HFFc6 (cell line): ENCODE measurements at regions not wholly inside any gene's neighbourhood (a gene's known extent, or its start where the extent isn't known, plus 50 kb on each side); places are given as distances from the start of the nearest gene placed in this dataset.

Experiments used
- DNase-seq: peaks from one replicate; pipeline ENCODE4 v3.0.0-alpha.2; 2018
- H3K27ac Mint-ChIP-seq: 2 replicates; pipeline ENCODE4 v1.8.0; 2020; ENCODE audit warnings: mild to moderate bottlenecking, mixed read lengths
- H3K27me3 Mint-ChIP-seq: 2 replicates; pipeline ENCODE4 v1.8.0; 2021; ENCODE audit warnings: mild to moderate bottlenecking, moderate library complexity, mixed read lengths; ENCODE audit not compliant: insufficient read depth
- H3K36me3 Mint-ChIP-seq: 2 replicates; pipeline ENCODE4 v1.8.0; 2021; ENCODE audit warnings: low read depth, mixed read lengths
- H3K4me1 Mint-ChIP-seq: 2 replicates; pipeline ENCODE4 v1.8.0; 2020; ENCODE audit warnings: low read depth, mixed read lengths
- H3K4me3 Mint-ChIP-seq: 2 replicates; pipeline ENCODE4 v1.8.0; 2020; ENCODE audit warnings: mild to moderate bottlenecking, moderate library complexity, mixed read lengths
- H3K9me3 Mint-ChIP-seq: 2 replicates; pipeline ENCODE4 v1.8.0; 2020; ENCODE audit warnings: mild to moderate bottlenecking, mixed read lengths
- CTCF ChIP-seq: fragments of 200-600 bp; sonication (generic); IDR thresholded peaks from 2 replicates; pipeline ENCODE4 v1.5.0; 2021; ENCODE audit warnings: antibody characterized with exemption, mild to moderate bottlenecking

DNA sequence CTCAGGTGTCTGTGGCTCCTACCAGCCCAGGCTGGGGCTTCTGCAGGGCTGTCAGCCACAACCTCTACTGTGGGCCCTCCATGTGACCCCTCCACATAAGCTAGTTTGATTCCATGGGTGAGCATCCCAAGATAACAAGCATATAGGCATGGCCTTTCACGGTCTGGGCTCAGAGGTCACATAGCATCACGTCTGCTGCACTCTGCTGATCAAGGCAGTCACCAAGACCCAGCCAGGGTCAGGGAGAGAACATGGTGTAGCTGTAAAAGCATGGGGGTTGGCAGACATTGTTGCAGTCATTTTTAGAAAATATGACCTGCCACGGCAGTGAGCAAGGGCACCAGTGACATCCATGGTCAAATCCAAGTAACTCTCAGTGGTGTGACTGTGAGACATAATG, 698.8 kb downstream of the UQCRFS1 start:
- Mint-ChIP-seq H3K4me3 (no peak overlapping the region), H3K27me3 (peaks cover 1% of the 10 kb centered on the region), H3K4me1 (no peaks in the 10 kb centered on the region), H3K36me3 (no peaks in the 10 kb centered on the region), H3K27ac (no peak overlapping the region), H3K9me3 (peaks cover 44% of the 10 kb centered on the region)
- DNase-seq = no peak
- TF ChIP-seq CTCF = no peak

GRCh38 chr19:28511655-28512054, 701.3 kb downstream of the UQCRFS1 start:
- Mint-ChIP-seq H3K4me3 (no peak overlapping the region), H3K4me1 (no peaks in the 10 kb centered on the region), H3K9me3 (peaks cover 42% of the 10 kb centered on the region), H3K36me3 (no peaks in the 10 kb centered on the region), H3K27me3 (no peaks in the 10 kb centered on the region; the same call in 1 of the 2 replicates), H3K27ac (no peak overlapping the region)
- no peak for TF ChIP-seq CTCF
- no peak for DNase-seq

GRCh38 chr19:28509079-28509895, 703.7 kb downstream of the UQCRFS1 start:
- peaks cover 62% of the 10 kb centered on the region for H3K9me3 Mint-ChIP-seq
- TF ChIP-seq CTCF = no peak
- H3K4me3 Mint-ChIP-seq = no peak overlapping the region
- no peaks in the 10 kb centered on the region for H3K4me1 Mint-ChIP-seq
- no peaks in the 10 kb centered on the region for H3K36me3 Mint-ChIP-seq
- no peak for DNase-seq
- no peak overlapping the region for H3K27ac Mint-ChIP-seq
- no peaks in the 10 kb centered on the region; the same call in 1 of the 2 replicates for H3K27me3 Mint-ChIP-seq

- H3K9me3 Mint-ChIP-seq = peaks cover 58% of the 10 kb centered on the region
- TF ChIP-seq CTCF = no peak
- H3K36me3 Mint-ChIP-seq = no peaks in the 10 kb centered on the region
- H3K27me3 Mint-ChIP-seq = no peaks in the 10 kb centered on the region
- no peak overlapping the region for H3K4me3 Mint-ChIP-seq
- H3K4me1 Mint-ChIP-seq = no peaks in the 10 kb centered on the region
- no peak overlapping the region for H3K27ac Mint-ChIP-seq
- DNase-seq = no peak
Observed at GRCh38 chr19:28508666-28509065, 704.3 kb downstream of the UQCRFS1 start.

DNA sequence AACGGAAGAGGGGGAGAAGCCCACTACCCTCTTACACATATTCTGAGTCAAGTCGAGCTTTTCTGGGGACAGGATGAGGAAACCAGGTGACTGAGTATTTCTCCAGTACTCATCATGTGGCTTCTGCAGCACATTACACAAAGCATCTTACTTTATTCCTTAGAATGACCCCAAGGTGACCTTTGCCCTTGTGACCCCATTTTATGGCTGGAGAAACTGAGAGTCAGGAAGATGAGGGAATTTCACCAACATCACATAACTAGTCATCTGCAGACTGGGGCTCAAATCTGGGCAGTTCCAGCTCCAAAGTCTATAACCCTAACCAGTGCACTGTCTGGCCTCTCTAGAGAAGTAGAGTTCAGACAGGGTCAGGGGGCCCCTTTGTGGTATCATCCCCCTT, 707.0 kb downstream of the UQCRFS1 start:
- Mint-ChIP-seq H3K4me1 (no peaks in the 10 kb centered on the region), H3K36me3 (no peaks in the 10 kb centered on the region), H3K9me3 (peaks cover 64% of the 10 kb centered on the region), H3K27me3 (no peaks in the 10 kb centered on the region), H3K4me3 (no peak overlapping the region), H3K27ac (no peak overlapping the region)
- DNase-seq = no peak
- no peak for TF ChIP-seq CTCF
